ENCODE measurements at regions not wholly inside any gene's neighbourhood (a gene's known extent, or its start where the extent isn't known, plus 50 kb on each side); places are given as distances from the start of the nearest gene placed in this dataset.

DNA sequence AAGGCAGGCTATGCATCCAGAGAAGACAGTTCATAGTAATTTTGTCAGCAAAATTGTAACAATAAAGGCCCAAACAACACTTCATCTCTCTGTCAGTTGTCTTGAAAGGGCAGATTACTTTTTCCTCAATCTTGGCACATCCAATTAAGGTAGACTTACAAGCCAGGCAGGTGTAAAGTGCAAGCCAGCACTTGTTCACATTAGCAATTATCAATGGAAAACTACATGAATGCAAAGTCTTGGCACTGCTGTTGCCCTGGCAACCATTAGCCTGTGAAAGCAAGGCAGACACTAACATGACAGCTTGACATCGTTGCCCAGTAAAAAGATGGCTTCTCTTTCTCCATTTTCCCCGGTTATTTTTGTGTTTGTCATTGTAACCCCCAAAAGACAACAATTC lies 677.2 kb upstream of the TENM4 start:
- CTCF ChIA-PET, result no interaction called here
- Mint-ChIP-seq H3K4me3 (no peak overlapping the region), H3K4me1 (ENCODE audit: low read depth) (no peaks in the 10 kb centered on the region), H3K36me3 (ENCODE audit: low read depth) (no peaks in the 10 kb centered on the region), H3K27me3 (no peaks in the 10 kb centered on the region), H3K27ac (no peak overlapping the region), H3K9me3 (peaks cover 9% of the 10 kb centered on the region)
- TF ChIP-seq, protein P1, sequence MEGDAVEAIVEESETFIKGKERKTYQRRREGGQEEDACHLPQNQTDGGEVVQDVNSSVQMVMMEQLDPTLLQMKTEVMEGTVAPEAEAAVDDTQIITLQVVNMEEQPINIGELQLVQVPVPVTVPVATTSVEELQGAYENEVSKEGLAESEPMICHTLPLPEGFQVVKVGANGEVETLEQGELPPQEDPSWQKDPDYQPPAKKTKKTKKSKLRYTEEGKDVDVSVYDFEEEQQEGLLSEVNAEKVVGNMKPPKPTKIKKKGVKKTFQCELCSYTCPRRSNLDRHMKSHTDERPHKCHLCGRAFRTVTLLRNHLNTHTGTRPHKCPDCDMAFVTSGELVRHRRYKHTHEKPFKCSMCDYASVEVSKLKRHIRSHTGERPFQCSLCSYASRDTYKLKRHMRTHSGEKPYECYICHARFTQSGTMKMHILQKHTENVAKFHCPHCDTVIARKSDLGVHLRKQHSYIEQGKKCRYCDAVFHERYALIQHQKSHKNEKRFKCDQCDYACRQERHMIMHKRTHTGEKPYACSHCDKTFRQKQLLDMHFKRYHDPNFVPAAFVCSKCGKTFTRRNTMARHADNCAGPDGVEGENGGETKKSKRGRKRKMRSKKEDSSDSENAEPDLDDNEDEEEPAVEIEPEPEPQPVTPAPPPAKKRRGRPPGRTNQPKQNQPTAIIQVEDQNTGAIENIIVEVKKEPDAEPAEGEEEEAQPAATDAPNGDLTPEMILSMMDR (IDR thresholded peaks at IDR 0.05), result no peak
- DNase-seq (no peak), ATAC-seq (no peak)
- POLR2A ChIA-PET, result no interaction called here
- intact Hi-C loops (cut with micrococcal nuclease), result no loop called here

DNA sequence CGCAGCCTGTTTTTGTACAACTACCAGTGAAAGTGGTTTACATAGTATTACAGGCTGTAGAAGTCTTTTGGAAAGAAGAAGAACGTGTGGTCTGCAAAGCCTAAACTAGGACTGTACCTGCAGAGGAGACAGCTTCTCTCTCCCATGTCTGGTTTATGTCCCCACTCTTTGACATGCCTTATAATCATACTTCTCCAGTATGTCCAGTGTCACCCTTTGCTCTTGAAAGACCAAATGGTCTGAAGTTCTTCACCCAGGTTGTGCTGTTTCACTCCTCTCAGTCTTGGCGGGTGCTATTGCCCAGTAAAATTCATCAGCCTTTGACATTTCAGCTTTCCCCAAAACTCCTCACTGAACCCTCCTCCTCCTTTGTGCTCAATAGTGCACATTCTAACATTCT lies 676.0 kb upstream of the TENM4 start:
- TF ChIP-seq, protein P1 (IDR thresholded peaks at IDR 0.05), result no peak

DNA sequence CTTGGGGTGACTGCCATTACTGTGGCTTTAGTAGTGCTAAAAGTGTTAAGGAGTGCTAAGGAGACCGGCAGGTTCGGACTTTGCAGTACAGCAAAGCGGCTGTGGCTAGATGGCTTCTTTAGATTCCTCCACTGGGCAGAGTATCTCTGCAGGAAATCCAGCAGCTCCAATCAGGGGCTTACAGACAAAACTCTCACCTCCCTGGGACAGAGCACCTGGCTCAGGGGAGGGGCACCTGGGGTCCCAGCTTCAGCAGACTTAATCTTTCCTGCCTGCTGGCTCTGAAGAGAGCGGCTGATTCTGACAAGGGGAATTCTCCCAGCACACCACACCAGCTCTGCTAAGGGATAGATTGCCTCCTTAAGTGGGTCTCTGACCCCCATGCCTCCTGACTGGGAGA lies 668.8 kb upstream of the TENM4 start:
- Mint-ChIP-seq H3K4me1 (ENCODE audit: low read depth) (no peaks in the 10 kb centered on the region), H3K27ac (no peak overlapping the region), H3K27me3 (no peaks in the 10 kb centered on the region), H3K9me3 (peaks cover 5% of the 10 kb centered on the region), H3K36me3 (ENCODE audit: low read depth) (no peaks in the 10 kb centered on the region), H3K4me3 (no peak overlapping the region)
- TF ChIP-seq, protein P1 (IDR thresholded peaks at IDR 0.05), result no peak
- ATAC-seq, result no peak
- ChIA-PET CTCF (no interaction called here), POLR2A (no interaction called here)
- intact Hi-C loops (cut with micrococcal nuclease), result no loop called here
- DNase-seq, result no peak

More for the DNA sequence above, 676.0 kb upstream of the TENM4 start:
- ChIA-PET CTCF (no interaction called here), POLR2A (no interaction called here)
- no peaks in the 10 kb centered on the region for H3K4me1 Mint-ChIP-seq (ENCODE audit: low read depth)
- no peak overlapping the region for H3K27ac Mint-ChIP-seq
- intact Hi-C loops (cut with micrococcal nuclease), result no loop called here
- no peaks in the 10 kb centered on the region for H3K36me3 Mint-ChIP-seq (ENCODE audit: low read depth)
- no peak for DNase-seq
- peaks cover 13% of the 10 kb centered on the region for H3K9me3 Mint-ChIP-seq
- H3K4me3 Mint-ChIP-seq, result no peak overlapping the region
- ATAC-seq, result no peak
- H3K27me3 Mint-ChIP-seq, result no peaks in the 10 kb centered on the region

DNA sequence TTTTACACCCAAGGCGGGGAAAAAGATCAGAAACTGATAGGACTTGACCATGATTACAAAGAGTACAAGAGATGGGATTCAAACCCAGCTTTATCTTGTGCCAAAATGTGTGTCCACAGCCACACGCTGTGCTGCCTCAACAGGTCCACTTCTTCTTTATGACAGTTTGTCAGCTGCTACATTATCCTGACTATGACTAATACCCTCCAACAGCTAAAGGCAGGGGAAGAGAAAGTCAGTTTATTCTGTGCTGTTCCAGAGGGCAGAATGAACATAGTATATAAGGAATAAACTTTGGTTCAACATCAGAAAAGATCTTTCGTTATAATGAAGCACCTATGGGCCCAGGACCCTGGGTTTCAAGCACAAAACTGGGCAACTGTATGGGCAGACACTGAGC lies 668.2 kb upstream of the TENM4 start:
- intact Hi-C loops (cut with micrococcal nuclease), result no loop called here
- ATAC-seq, result no peak
- Mint-ChIP-seq H3K36me3 (ENCODE audit: low read depth) (no peaks in the 10 kb centered on the region), H3K27ac (no peak overlapping the region), H3K27me3 (no peaks in the 10 kb centered on the region), H3K4me3 (no peak overlapping the region), H3K9me3 (peaks cover 5% of the 10 kb centered on the region), H3K4me1 (ENCODE audit: low read depth) (no peaks in the 10 kb centered on the region)
- TF ChIP-seq, protein P1 (IDR thresholded peaks at IDR 0.05), result no peak
- no peak for DNase-seq
- CTCF ChIA-PET, result no interaction called here
- POLR2A ChIA-PET, result no interaction called here

DNA sequence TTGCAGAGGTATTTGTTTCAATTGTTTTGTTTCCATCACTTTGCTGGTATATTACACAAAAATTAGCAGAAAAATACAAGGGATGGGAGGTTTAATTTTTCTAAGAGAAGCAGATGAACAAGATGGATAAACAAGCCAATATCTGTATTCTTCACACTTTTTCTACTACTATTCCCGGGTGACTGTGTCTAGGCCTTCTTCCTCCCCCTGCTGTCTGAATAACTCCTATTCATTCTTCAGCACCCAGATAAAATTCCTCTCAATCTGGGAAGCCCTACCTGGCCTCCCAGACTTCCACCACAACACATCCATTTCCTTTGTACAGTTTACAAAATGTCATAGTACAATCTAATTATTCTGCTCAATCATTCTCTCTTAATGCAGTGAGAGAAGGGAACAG lies 666.6 kb upstream of the TENM4 start:
- TF ChIP-seq, protein P1 (IDR thresholded peaks at IDR 0.05), result no peak
- DNase-seq (no peak), ATAC-seq (no peak)
- Mint-ChIP-seq H3K27ac (no peak overlapping the region), H3K36me3 (ENCODE audit: low read depth) (no peaks in the 10 kb centered on the region), H3K9me3 (peaks cover 6% of the 10 kb centered on the region), H3K4me1 (ENCODE audit: low read depth) (no peaks in the 10 kb centered on the region), H3K27me3 (no peaks in the 10 kb centered on the region), H3K4me3 (no peak overlapping the region)
- ChIA-PET POLR2A (no interaction called here), CTCF (no interaction called here)
- intact Hi-C loops (cut with micrococcal nuclease), result no loop called here
